ENCODE measurements at regions not wholly inside any gene's neighbourhood (a gene's known extent, or its start where the extent isn't known, plus 50 kb on each side); places are given as distances from the start of the nearest gene placed in this dataset.

DNA sequence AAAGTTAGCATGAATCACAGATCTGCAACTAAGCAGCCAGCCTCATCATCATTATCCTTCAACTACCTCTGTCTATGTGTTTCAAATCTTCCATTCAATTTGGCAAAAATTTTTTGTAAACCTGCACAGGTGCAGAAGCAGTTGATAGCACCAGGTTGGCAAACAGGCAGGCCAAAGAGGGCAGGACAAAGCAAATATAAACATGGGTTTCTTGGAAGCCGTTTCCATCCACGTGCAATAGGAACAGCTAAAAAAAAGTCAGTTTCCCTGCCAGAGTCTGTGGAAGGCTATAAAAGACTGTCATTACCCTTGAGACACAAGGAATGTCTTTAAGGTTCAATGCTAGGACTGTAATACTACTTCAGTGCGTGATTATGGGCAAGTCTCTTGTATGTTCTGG lies 253.2 kb downstream of the PDHA2 start:
- TF ChIP-seq CEBPB (IDR thresholded peaks at IDR 0.05; ENCODE audit: low read depth, low read length) = no peak
- TF ChIP-seq, protein P1, sequence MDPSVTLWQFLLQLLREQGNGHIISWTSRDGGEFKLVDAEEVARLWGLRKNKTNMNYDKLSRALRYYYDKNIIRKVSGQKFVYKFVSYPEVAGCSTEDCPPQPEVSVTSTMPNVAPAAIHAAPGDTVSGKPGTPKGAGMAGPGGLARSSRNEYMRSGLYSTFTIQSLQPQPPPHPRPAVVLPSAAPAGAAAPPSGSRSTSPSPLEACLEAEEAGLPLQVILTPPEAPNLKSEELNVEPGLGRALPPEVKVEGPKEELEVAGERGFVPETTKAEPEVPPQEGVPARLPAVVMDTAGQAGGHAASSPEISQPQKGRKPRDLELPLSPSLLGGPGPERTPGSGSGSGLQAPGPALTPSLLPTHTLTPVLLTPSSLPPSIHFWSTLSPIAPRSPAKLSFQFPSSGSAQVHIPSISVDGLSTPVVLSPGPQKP (IDR thresholded peaks at IDR 0.05; ENCODE audit: borderline replicate concordance, low read depth, low read length) = no peak
- TF ChIP-seq, protein P2, sequence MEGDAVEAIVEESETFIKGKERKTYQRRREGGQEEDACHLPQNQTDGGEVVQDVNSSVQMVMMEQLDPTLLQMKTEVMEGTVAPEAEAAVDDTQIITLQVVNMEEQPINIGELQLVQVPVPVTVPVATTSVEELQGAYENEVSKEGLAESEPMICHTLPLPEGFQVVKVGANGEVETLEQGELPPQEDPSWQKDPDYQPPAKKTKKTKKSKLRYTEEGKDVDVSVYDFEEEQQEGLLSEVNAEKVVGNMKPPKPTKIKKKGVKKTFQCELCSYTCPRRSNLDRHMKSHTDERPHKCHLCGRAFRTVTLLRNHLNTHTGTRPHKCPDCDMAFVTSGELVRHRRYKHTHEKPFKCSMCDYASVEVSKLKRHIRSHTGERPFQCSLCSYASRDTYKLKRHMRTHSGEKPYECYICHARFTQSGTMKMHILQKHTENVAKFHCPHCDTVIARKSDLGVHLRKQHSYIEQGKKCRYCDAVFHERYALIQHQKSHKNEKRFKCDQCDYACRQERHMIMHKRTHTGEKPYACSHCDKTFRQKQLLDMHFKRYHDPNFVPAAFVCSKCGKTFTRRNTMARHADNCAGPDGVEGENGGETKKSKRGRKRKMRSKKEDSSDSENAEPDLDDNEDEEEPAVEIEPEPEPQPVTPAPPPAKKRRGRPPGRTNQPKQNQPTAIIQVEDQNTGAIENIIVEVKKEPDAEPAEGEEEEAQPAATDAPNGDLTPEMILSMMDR (conservative IDR thresholded peaks at IDR 0.05; ENCODE audit: low read depth, low read length) = no peak
- TF ChIP-seq CHD1 (IDR thresholded peaks at IDR 0.05; ENCODE audit: low read depth, low read length) = no peak
- no peak for TF ChIP-seq FOS (IDR thresholded peaks at IDR 0.05; ENCODE audit: low read depth, low read length)
- dilution Hi-C loops (cut with HindIII; ENCODE audit: low sequenced_read_pairs, unreplicated experiment) = no loop called here
- no peak overlapping the region for H4K5ac ChIP-seq (ENCODE audit: low read depth, low read length)
- no peak overlapping the region for H3K4me2 ChIP-seq (ENCODE audit: low read depth, low read length)
- no peak overlapping the region for H3K4ac ChIP-seq (ENCODE audit: low read depth, low read length)
- H3K9me1 ChIP-seq (ENCODE audit: insufficient read depth, low read length) = no peaks in the 10 kb centered on the region
- no peak overlapping the region for H2BK15ac ChIP-seq (ENCODE audit: low read depth, low read length)
- H3K9ac ChIP-seq (ENCODE audit: low read depth, low read length) = no peak overlapping the region
- H3K18ac ChIP-seq (ENCODE audit: low read depth, low read length) = no peak overlapping the region
- BruUV-seq (replicated peaks) = no TSS peak
- H4K20me1 ChIP-seq (ENCODE audit: insufficient read depth, low read length) = no peaks in the 10 kb centered on the region
- H3K23ac ChIP-seq (ENCODE audit: low read depth, low read length) = no peak overlapping the region
- H3K4me3 ChIP-seq (ENCODE audit: insufficient read depth, low read depth, low read length) = no peak overlapping the region
- H4K8ac ChIP-seq (ENCODE audit: low read depth in 2 of 2, low read length in 2 of 2) = no peak overlapping the region
- H2BK20ac ChIP-seq (ENCODE audit: low read depth, low read length) = no peak overlapping the region
- DNase-seq = no peak
- H3K36me3 ChIP-seq (ENCODE audit: control insufficient read depth, insufficient read depth, low read length) = no peaks in the 10 kb centered on the region
- no peak for ATAC-seq (ENCODE audit: low read depth)
- CTCF ChIA-PET = interaction anchor here (0.5 kb wide), 1 partner anchor 30 kb away, joined by 4 read pairs; no protein-coding TSS in a partner anchor
- no peak overlapping the region for H2BK120ac ChIP-seq (ENCODE audit: low read depth, low read length)
- WGBS, 2 experiments (ENCODE audit: extremely low coverage in 2 of 2, insufficient read length in 1 of 2) = 20% methylated on average over 1 of the region's 3 CpGs; no CpG with 5 or more reads in 1 of the 2 experiments
- H4K91ac ChIP-seq (ENCODE audit: insufficient read depth, low read depth, low read length) = no peak overlapping the region
- POLR2A ChIA-PET (ENCODE audit: unreplicated experiment) = no interaction called here
- no peaks in the 10 kb centered on the region for H3K27me3 ChIP-seq (ENCODE audit: control insufficient read depth, insufficient read depth, low read length)
- H3K9me3 ChIP-seq (ENCODE audit: control insufficient read depth, insufficient read depth, low read length) = 0 out of 2 replicates have a peak, but pooled peaks cover 3% of the 10 kb centered on the region
- H2AK9ac ChIP-seq (replicated peaks; ENCODE audit: low read depth, low read length, poor library complexity) = no peak overlapping the region
- no peak overlapping the region for H2AK5ac ChIP-seq (ENCODE audit: low read depth, low read length)
- H2BK5ac ChIP-seq (ENCODE audit: low read depth, low read length, poor library complexity, severe bottlenecking) = no peak overlapping the region
- intact Hi-C loops (cut with micrococcal nuclease) = no loop called here
- no peak overlapping the region for H3K56ac ChIP-seq (ENCODE audit: extremely low read depth, insufficient read depth, low read length)
- H3K79me1 ChIP-seq (ENCODE audit: low read depth in 1 of 2, low read length in 2 of 2) = no peaks in the 10 kb centered on the region
- no peak overlapping the region for H3K14ac ChIP-seq (replicated peaks; ENCODE audit: low read depth, low read length)
- no peaks in the 10 kb centered on the region for H3K4me1 ChIP-seq (ENCODE audit: control insufficient read depth, insufficient read depth, low read length)
- in situ Hi-C loops (cut with MboI; ENCODE audit: low sequenced_read_pairs) = no loop called here
- no peak overlapping the region for H2AFZ ChIP-seq (replicated peaks; ENCODE audit: low read length, poor library complexity)
- H3K27ac ChIP-seq (ENCODE audit: insufficient read depth, low read length) = no peak overlapping the region
